Activated CD8-positive, alpha-beta T cell treated with anti-CD3 and anti-CD28 coated beads for 36 hours (primary cell): ENCODE measurements at regions not wholly inside any gene's neighbourhood (a gene's known extent, or its start where the extent isn't known, plus 50 kb on each side); places are given as distances from the start of the nearest gene placed in this dataset.

Source experiments
- ATAC-seq: fragments of 200-7000 bp; cut with Tn5 transposase; one replicate; pipeline ENCODE4 v1.10.0; 2021; ENCODE audit warnings: mild to moderate bottlenecking, moderate library complexity
- CTCF ChIA-PET: fragments of 350-600 bp; sonication (Branson Sonifier 250); formaldehyde crosslinking; loops from one replicate; lab custom pipeline; 2021; ENCODE audit warnings: antibody characterized with exemption; lab: Charles Lee
- POLR2A ChIA-PET: fragments of 350-600 bp; sonication (Branson Sonifier 250); formaldehyde crosslinking; loops from one replicate; lab custom pipeline; 2021; ENCODE audit warnings: antibody characterized with exemption; lab: Charles Lee
- DNase-seq: peaks from one replicate; pipeline ENCODE4 v3.0.0-alpha.2; 2020
- H3K27ac Mint-ChIP-seq: one replicate; pipeline ENCODE4 v1.8.0; 2021; ENCODE audit warnings: mild to moderate bottlenecking, mixed read lengths
- H3K27me3 Mint-ChIP-seq: one replicate; pipeline ENCODE4 v1.8.0; 2021; ENCODE audit warnings: mixed read lengths
- H3K36me3 Mint-ChIP-seq: one replicate; pipeline ENCODE4 v1.8.0; 2021; ENCODE audit warnings: low read depth, mixed read lengths
- H3K4me1 Mint-ChIP-seq: one replicate; pipeline ENCODE4 v1.8.0; 2021; ENCODE audit warnings: low read depth, mixed read lengths
- H3K4me3 Mint-ChIP-seq: one replicate; pipeline ENCODE4 v1.8.0; 2021; ENCODE audit warnings: mild to moderate bottlenecking, moderate library complexity, mixed read lengths
- H3K9me3 Mint-ChIP-seq: one replicate; pipeline ENCODE4 v1.8.0; 2021; ENCODE audit warnings: mixed read lengths
- CTCF ChIP-seq: fragments of 200-600 bp; IDR thresholded peaks from one replicate; pipeline ENCODE4 v1.8.0; 2022; ENCODE audit warnings: antibody characterized with exemption, mild to moderate bottlenecking
- intact Hi-C: fragments of 100-400 bp; cut with micrococcal nuclease; formaldehyde crosslinking; loops from one replicate; pipeline ENCODE4 v1.10.0; 2022

DNA sequence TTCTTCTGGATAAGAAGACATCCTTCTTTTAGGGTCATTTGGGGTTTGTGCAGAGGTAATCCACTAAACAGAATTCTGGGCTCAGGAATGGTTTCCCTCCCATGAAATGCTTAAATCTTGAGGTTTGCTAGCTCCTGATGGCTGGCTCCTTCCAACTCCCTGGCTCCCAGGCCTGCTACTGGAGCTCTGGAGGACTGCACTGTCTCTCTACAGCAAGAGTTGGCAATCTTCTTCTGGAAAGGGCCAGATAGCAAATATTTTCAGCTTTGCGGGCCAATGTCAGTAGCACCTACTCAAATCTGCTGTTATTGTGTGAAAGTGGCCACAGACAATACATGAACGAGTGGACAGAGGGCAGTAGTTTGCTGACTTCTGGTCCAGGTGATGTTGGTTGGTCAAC is 174.2 kb upstream of the CTBP2 start:
- ATAC-seq (no peak), DNase-seq (no peak)
- CTCF ChIA-PET: no interaction called here
- Mint-ChIP-seq H3K27ac (no peak overlapping the region), H3K27me3 (no peaks in the 10 kb centered on the region), H3K4me1 (no peaks in the 10 kb centered on the region), H3K9me3 (peaks cover 3% of the 10 kb centered on the region), H3K36me3 (no peaks in the 10 kb centered on the region), H3K4me3 (no peak overlapping the region)
- POLR2A ChIA-PET: no interaction called here
- intact Hi-C loops: no loop called here
- TF ChIP-seq CTCF: no peak

DNA sequence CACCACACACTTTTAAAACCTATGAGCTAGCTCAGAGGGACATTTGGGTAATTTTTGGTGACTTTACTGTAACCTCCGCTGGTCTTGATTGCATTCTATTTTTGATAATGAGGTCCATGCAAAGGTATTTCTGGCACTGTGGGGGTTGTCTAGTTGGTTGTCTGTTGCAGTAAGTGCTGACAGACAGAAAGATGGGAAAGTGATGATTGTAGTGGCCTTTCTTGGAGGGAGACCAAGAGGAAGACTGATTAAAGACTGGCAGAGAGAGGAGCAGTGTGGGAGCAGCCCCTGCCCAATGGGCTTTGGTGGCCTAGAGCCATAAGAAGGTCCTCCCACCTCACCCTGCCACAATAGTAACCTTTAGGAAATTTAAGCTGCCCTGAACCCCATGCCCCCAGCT is 173.4 kb upstream of the CTBP2 start:
- ATAC-seq: no peak
- CTCF ChIA-PET: no interaction called here
- intact Hi-C loops: no loop called here
- no peak for TF ChIP-seq CTCF
- no peaks in the 10 kb centered on the region for H3K27me3 Mint-ChIP-seq
- no peaks in the 10 kb centered on the region for H3K36me3 Mint-ChIP-seq
- no peaks in the 10 kb centered on the region for H3K4me1 Mint-ChIP-seq
- no peak for DNase-seq
- POLR2A ChIA-PET: no interaction called here
- H3K27ac Mint-ChIP-seq: no peak overlapping the region
- no peak overlapping the region for H3K4me3 Mint-ChIP-seq
- H3K9me3 Mint-ChIP-seq: peaks cover 3% of the 10 kb centered on the region

GRCh38 chr10:125333209-125333591 is 172.8 kb upstream of the CTBP2 start:
- ChIA-PET POLR2A (no interaction called here), CTCF (no interaction called here)
- intact Hi-C loops: no loop called here
- Mint-ChIP-seq H3K9me3 (peaks cover 3% of the 10 kb centered on the region), H3K36me3 (no peaks in the 10 kb centered on the region), H3K27me3 (no peaks in the 10 kb centered on the region), H3K4me3 (no peak overlapping the region), H3K4me1 (no peaks in the 10 kb centered on the region), H3K27ac (no peak overlapping the region)
- DNase-seq: no peak
- no peak for TF ChIP-seq CTCF
- ATAC-seq: no peak

DNA sequence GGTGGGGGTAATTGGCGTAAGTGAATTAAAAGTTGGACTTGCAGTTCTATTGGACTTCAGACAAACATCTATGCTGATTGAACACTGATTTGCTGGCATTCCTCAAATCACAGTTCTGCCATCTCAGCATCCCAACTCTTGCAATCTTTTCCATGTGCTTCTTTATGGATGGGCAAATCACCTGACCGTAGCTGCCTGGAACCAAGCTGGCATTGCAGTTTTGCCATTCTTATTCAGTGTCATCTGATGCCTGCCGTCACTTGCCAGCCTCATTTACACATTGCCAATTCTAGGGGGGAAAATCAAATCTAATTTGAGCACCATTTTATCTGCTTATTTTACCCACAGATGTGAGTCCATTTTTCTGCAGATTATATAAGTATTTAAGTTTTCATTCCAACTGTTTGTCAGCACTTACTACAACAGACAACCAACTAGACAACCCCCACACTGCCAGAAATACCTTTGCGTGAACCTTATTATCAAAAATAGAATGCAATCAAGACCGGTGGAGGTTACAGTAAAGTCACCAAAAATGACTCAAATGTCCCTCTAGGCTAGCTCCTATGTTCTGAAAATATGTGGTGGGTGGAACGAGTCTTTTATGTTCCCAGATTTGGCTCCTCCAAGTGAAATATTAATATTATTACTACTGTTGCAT is 172.3 kb upstream of the CTBP2 start:
- ATAC-seq (no peak), DNase-seq (no peak)
- intact Hi-C loops: no loop called here
- ChIA-PET CTCF (no interaction called here), POLR2A (no interaction called here)
- Mint-ChIP-seq H3K9me3 (peaks cover 3% of the 10 kb centered on the region), H3K27ac (no peak overlapping the region), H3K4me1 (no peaks in the 10 kb centered on the region), H3K4me3 (no peak overlapping the region), H3K27me3 (no peaks in the 10 kb centered on the region), H3K36me3 (no peaks in the 10 kb centered on the region)
- no peak for TF ChIP-seq CTCF

- DNase-seq (no peak), ATAC-seq (no peak)
- H3K4me3 Mint-ChIP-seq: no peak overlapping the region
- H3K36me3 Mint-ChIP-seq: no peaks in the 10 kb centered on the region
- CTCF ChIA-PET: no interaction called here
- no peaks in the 10 kb centered on the region for H3K27me3 Mint-ChIP-seq
- H3K27ac Mint-ChIP-seq: no peak overlapping the region
- no peaks in the 10 kb centered on the region for H3K4me1 Mint-ChIP-seq
- no peaks in the 10 kb centered on the region for H3K9me3 Mint-ChIP-seq
- intact Hi-C loops: no loop called here
- POLR2A ChIA-PET: no interaction called here
- no peak for TF ChIP-seq CTCF
Observed at GRCh38 chr10:125331056-125331455, 170.7 kb upstream of the CTBP2 start.
